Stomach (tissue), 4 donors: ENCODE measurements at regions not wholly inside any gene's neighbourhood (a gene's known extent, or its start where the extent isn't known, plus 50 kb on each side); places are given as distances from the start of the nearest gene placed in this dataset.

Experiments
- POLR2A ChIP-seq, 4 donors: fragments of 450-650 bp; IDR thresholded peaks; one replicate each; pipeline ENCODE4 v1.6.1; 2016; ENCODE audit warnings: antibody characterized with exemption in 4 of 4, control low read depth in 2 of 4, mild to moderate bottlenecking in 1 of 4, moderate library complexity in 1 of 4
- POLR2AphosphoS5 ChIP-seq, 3 donors: sonication (generic); formaldehyde crosslinking; IDR thresholded peaks; one replicate each; pipeline ENCODE4 v1.6.1; 2016; ENCODE audit warnings: antibody characterized with exemption in 3 of 3
- TF ChIP-seq, protein P1 (sequence below), 7 experiments: fragments of 450-650 bp in 4 of 7; fragments of 200-600 bp in 3 of 7; sonication (generic) in 3 of 7; IDR thresholded peaks; one replicate each; pipeline ENCODE4 v1.5.1; 2016 to 2019; ENCODE audit warnings: antibody characterized with exemption in 7 of 7, control low read depth in 2 of 7, mild to moderate bottlenecking in 1 of 7

DNA sequence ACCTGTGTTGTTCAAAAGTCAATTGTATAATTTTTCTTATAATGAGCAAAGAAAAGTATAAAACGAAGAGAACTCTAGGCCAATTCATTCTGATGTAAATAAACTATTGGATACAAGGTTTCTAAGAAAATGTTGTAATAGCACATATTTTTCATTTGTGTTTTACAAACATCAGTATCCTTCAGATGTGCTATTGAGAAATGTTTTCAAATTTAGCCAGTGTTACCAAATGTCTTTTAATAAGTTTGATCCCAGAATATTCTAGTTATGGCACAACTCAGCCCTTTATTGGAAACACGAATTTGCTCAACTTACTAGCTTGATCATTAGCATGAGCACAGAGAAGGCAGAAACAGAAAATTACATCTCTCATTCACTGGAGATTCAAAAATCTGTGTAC, 319.3 kb downstream of the IL15 start:
- TF ChIP-seq POLR2A (IDR thresholded peaks at IDR 0.05), result no peak
- TF ChIP-seq, protein P1, sequence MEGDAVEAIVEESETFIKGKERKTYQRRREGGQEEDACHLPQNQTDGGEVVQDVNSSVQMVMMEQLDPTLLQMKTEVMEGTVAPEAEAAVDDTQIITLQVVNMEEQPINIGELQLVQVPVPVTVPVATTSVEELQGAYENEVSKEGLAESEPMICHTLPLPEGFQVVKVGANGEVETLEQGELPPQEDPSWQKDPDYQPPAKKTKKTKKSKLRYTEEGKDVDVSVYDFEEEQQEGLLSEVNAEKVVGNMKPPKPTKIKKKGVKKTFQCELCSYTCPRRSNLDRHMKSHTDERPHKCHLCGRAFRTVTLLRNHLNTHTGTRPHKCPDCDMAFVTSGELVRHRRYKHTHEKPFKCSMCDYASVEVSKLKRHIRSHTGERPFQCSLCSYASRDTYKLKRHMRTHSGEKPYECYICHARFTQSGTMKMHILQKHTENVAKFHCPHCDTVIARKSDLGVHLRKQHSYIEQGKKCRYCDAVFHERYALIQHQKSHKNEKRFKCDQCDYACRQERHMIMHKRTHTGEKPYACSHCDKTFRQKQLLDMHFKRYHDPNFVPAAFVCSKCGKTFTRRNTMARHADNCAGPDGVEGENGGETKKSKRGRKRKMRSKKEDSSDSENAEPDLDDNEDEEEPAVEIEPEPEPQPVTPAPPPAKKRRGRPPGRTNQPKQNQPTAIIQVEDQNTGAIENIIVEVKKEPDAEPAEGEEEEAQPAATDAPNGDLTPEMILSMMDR (IDR thresholded peaks at IDR 0.05), result no peak
- no peak for TF ChIP-seq POLR2AphosphoS5 (IDR thresholded peaks at IDR 0.05)
